Gastroesophageal sphincter (tissue), 4 donors: ENCODE measurements at regions not wholly inside any gene's neighbourhood (a gene's known extent, or its start where the extent isn't known, plus 50 kb on each side); places are given as distances from the start of the nearest gene placed in this dataset.

Experiments
- ATAC-seq: fragments of 150-250 bp; one replicate; pipeline ENCODE4 v1.9.1; 2016; ENCODE audit warnings: mild to moderate bottlenecking, moderate library complexity
- H3K27ac ChIP-seq, 4 donors: fragments of 200-600 bp; sonication (generic) in 3 of 4; 1 replicate in 3 of 4; 2 replicates in 1 of 4; pipeline ENCODE4 v1.5.1; 2016 to 2019
- H3K27me3 ChIP-seq: fragments of 200-600 bp; sonication (generic); one replicate; pipeline ENCODE4 v1.5.1; 2019
- H3K36me3 ChIP-seq, 2 donors: fragments of 200-600 bp; sonication (generic); one replicate each; pipeline ENCODE4 v1.5.1; 2019; ENCODE audit warnings: control low read depth in 1 of 2
- H3K4me1 ChIP-seq, 3 donors: fragments of 200-600 bp; sonication (generic); 1 replicate in 2 of 3; 2 replicates in 1 of 3; pipeline ENCODE4 v1.5.1; 2016 to 2019; ENCODE audit warnings: control low read depth in 2 of 3
- H3K4me3 ChIP-seq, 2 donors: fragments of 200-600 bp; sonication (generic); one replicate each; pipeline ENCODE4 v1.5.1; 2019; ENCODE audit warnings: mild to moderate bottlenecking in 1 of 2, moderate library complexity in 1 of 2
- H3K9me3 ChIP-seq, 3 donors: fragments of 200-600 bp; sonication (generic); one replicate each; pipeline ENCODE4 v1.5.1; 2017 to 2019; ENCODE audit warnings: control low read depth in 2 of 3
- EP300 ChIP-seq: sonication (generic); formaldehyde crosslinking; IDR thresholded peaks from one replicate; pipeline ENCODE4 v1.6.1; 2017; ENCODE audit warnings: antibody characterized with exemption, mild to moderate bottlenecking
- POLR2A ChIP-seq, 2 donors: fragments of 450-650 bp; IDR thresholded peaks; one replicate each; pipeline ENCODE4 v1.6.1; 2017; ENCODE audit warnings: antibody characterized with exemption in 2 of 2, mild to moderate bottlenecking in 2 of 2, moderate library complexity in 1 of 2
- POLR2AphosphoS5 ChIP-seq: sonication (generic); formaldehyde crosslinking; IDR thresholded peaks from one replicate; pipeline ENCODE4 v1.6.1; 2017; ENCODE audit warnings: antibody characterized with exemption
- WGBS, 2 donors: methylation state at CpG; one replicate each; pipeline ENCODE4 v1.1.5; 2018; ENCODE audit warnings: low coverage in 1 of 2; 5-methylcytosine and 5-hydroxymethylcytosine counted together
- TF ChIP-seq, protein P1 (sequence below), 4 experiments: fragments of 200-600 bp in 2 of 4; fragments of 450-650 bp in 2 of 4; sonication (generic) in 1 of 4; IDR thresholded peaks; one replicate each; pipeline ENCODE4 v1.5.1; 2017 to 2019; ENCODE audit warnings: antibody characterized with exemption in 4 of 4, mild to moderate bottlenecking in 2 of 4, moderate library complexity in 2 of 4

DNA sequence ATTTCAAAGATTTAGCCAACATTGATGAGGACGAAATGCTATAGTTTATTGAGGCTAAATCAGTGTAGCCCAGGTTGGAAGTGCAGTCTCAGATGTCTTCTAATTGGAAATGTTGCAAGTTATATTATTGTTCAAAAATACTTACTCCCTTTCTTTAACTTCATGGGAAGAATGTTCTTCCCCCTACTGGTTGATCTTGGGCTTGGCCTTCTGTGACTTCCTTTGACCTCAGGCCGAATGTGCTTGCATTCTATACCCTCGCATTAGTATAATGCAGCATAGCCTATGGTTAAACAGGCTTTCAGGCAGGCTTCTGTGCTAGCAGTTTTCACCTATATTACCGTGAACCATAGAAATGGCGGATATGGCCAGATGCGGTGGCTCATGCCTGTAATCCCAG is 77.3 kb downstream of the RPE65 start:
- Histone ChIP-seq H3K4me1 (peaks cover 0 to 9% (median 3%) of the 10 kb centered on the region in 3 donors), H3K4me3 (no peak overlapping the region), H3K27ac (no peak overlapping the region), H3K36me3 (no peaks in the 10 kb centered on the region), H3K9me3 (no peaks in the 10 kb centered on the region), H3K27me3 (no peaks in the 10 kb centered on the region)
- TF ChIP-seq POLR2AphosphoS5 (no peak), EP300 (no peak), POLR2A (IDR thresholded peaks at IDR 0.05) (no peak)
- TF ChIP-seq, protein P1, sequence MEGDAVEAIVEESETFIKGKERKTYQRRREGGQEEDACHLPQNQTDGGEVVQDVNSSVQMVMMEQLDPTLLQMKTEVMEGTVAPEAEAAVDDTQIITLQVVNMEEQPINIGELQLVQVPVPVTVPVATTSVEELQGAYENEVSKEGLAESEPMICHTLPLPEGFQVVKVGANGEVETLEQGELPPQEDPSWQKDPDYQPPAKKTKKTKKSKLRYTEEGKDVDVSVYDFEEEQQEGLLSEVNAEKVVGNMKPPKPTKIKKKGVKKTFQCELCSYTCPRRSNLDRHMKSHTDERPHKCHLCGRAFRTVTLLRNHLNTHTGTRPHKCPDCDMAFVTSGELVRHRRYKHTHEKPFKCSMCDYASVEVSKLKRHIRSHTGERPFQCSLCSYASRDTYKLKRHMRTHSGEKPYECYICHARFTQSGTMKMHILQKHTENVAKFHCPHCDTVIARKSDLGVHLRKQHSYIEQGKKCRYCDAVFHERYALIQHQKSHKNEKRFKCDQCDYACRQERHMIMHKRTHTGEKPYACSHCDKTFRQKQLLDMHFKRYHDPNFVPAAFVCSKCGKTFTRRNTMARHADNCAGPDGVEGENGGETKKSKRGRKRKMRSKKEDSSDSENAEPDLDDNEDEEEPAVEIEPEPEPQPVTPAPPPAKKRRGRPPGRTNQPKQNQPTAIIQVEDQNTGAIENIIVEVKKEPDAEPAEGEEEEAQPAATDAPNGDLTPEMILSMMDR (IDR thresholded peaks at IDR 0.05) = no peak
- 83 to 91% methylated on average over 3 of the region's 6 CpGs for WGBS, 2 donors
- ATAC-seq = no peak

DNA sequence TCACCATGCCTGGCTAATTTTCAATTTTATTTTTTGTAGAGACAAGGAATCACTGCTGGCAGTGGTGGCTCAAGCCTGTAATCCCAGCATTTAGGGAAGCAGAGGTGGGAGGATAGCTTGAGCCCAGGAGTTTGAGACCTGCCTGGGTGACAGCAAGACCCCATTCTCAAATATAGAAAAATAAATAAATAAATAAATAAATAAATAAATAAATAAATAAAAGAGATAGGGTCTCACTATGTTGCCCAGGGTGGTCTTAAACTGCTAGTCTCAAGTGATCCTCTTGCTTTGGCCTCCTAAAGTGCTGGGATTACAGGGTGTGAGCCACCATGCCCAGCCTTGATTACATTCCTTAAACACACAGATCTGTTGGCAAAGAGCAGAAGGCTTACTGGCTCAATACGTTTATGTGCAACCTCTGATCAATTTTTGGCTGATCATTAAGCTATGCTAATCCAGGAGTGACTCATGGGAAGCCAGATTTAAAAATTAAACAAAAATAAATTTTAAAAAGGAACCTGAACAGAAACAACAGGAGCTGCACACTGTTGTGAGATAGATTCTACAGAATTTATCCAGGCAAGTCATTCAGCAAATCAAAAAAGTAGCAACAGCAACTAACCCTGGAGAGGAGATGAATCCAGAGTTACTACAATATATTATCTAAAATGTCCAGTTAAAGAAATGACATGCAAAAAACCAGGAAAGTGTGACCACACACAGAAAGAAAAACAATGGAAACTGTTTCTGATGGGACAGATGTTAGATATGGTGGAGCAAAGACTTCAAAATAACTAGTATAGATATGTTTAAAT is 79.4 kb downstream of the RPE65 start:
- WGBS, 2 donors = 33 to 60% methylated on average over 1 of the region's 1 CpG

DNA sequence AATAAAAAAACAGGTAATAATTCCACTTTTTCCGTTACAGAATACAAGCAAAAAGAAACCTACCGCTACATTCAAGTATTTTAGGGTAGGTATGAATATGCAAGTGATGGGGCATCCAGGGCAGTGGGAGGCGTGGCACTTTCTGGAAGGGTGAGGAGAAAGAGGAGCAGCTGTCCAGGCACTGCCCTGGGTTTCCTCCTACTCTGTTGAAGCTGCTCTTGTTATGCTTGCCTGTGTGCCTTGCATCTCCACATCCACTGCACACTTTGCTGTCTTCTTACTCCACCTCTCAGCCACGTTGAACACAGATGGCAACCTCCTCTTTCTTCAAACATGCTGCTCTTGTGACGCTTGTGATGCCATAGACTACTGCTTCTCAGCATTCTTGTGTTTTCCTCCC is 83.2 kb downstream of the RPE65 start:
- 90 to 100% methylated on average over 2 to 5 of the region's 5 CpGs for WGBS, 2 donors
- no peak for TF ChIP-seq POLR2AphosphoS5
- TF ChIP-seq POLR2A (IDR thresholded peaks at IDR 0.05) = no peak
- TF ChIP-seq, protein P1 (IDR thresholded peaks at IDR 0.05) = no peak
- Histone ChIP-seq H3K4me1 (no peaks in the 10 kb centered on the region), H3K27me3 (no peaks in the 10 kb centered on the region), H3K27ac (no peak overlapping the region), H3K4me3 (no peak overlapping the region), H3K36me3 (no peaks in the 10 kb centered on the region), H3K9me3 (no peaks in the 10 kb centered on the region)
- no peak for ATAC-seq

More for the DNA sequence above, 79.4 kb downstream of the RPE65 start:
- no peaks in the 10 kb centered on the region for H3K27me3 ChIP-seq
- no peak overlapping the region for H3K27ac ChIP-seq
- no peak overlapping the region for H3K4me3 ChIP-seq
- H3K36me3 ChIP-seq = no peaks in the 10 kb centered on the region
- no peak for ATAC-seq
- H3K4me1 ChIP-seq = no peaks in the 10 kb centered on the region
- no peaks in the 10 kb centered on the region for H3K9me3 ChIP-seq
- TF ChIP-seq POLR2A (IDR thresholded peaks at IDR 0.05) (no peak), EP300 (no peak), POLR2AphosphoS5 (no peak)
- TF ChIP-seq, protein P1 (IDR thresholded peaks at IDR 0.05) = no peak

DNA sequence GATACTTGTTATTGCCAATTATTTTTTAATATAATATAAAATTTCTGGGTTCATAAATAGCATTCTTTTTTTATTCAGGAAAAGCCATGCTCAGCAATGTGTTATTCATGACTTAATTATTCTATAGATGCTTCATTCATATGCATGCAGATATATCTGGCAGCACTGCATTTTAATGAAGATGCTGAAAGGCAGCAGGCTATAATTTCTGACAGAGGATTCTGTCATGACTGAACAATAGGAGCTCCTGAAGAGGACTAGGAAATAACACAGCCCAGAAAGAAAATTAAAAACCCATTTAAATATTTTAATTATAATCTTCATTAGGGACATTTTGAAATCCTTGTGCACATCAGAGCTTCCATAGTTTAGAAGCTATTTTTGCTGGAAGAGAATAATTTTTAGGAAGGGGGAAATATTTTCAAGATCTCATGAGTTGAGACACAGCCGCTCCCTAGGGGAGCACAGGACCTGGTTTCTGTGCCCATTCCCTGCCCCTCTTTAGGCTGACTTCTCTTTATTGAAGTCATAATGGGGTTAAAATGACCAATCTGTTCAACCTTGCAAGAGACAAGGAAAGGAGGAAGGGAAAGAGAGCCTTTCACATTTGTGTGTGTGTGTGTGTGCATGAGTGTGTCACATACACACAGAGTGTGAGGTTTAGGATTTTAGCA is 83.9 kb downstream of the RPE65 start:
- ATAC-seq = no peak
- Histone ChIP-seq H3K4me1 (no peaks in the 10 kb centered on the region), H3K27ac (no peak overlapping the region), H3K36me3 (no peaks in the 10 kb centered on the region), H3K9me3 (no peaks in the 10 kb centered on the region), H3K4me3 (no peak overlapping the region), H3K27me3 (no peaks in the 10 kb centered on the region)
- WGBS, 2 donors = 71 to 100% methylated on average over 1 of the region's 1 CpG
- TF ChIP-seq POLR2A (IDR thresholded peaks at IDR 0.05) = no peak
- TF ChIP-seq EP300 = no peak
- TF ChIP-seq, protein P1 (IDR thresholded peaks at IDR 0.05) = no peak
- no peak for TF ChIP-seq POLR2AphosphoS5

DNA sequence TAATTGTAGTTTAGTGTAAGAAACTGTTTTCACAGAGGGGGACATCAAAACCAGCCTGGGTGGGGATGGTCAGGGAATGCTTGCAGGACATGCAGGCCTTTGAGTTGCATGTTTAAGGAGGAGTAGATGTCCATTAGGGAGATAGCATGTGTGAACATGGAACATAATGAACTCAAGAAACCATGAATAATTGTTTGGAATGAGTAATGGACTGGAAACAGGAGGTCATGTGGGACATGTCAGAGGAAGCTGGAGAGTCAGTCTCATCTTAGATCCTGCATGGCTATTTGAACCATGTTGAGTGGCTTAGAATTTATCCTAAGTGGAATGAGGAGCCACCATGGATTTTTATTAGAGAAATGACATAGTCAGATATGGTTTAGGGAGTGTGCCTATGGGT is 86.4 kb downstream of the RPE65 start:
- TF ChIP-seq POLR2AphosphoS5 (no peak), EP300 (no peak), POLR2A (IDR thresholded peaks at IDR 0.05) (no peak)
- TF ChIP-seq, protein P1 (IDR thresholded peaks at IDR 0.05) = no peak
- Histone ChIP-seq H3K9me3 (no peaks in the 10 kb centered on the region), H3K4me3 (no peak overlapping the region), H3K4me1 (peaks cover 3 to 9% (median 6%) of the 10 kb centered on the region in 3 donors), H3K27me3 (no peaks in the 10 kb centered on the region), H3K27ac (no peak overlapping the region), H3K36me3 (no peaks in the 10 kb centered on the region)
- ATAC-seq = no peak
